ENCODE measurements at regions not wholly inside any gene's neighbourhood (a gene's known extent, or its start where the extent isn't known, plus 50 kb on each side); places are given as distances from the start of the nearest gene placed in this dataset.
"Not testable (repeated sequence)": the region's sequence is repeated elsewhere in the genome, so short reads cannot be mapped to it uniquely, and the experiment has no call there.

DNA sequence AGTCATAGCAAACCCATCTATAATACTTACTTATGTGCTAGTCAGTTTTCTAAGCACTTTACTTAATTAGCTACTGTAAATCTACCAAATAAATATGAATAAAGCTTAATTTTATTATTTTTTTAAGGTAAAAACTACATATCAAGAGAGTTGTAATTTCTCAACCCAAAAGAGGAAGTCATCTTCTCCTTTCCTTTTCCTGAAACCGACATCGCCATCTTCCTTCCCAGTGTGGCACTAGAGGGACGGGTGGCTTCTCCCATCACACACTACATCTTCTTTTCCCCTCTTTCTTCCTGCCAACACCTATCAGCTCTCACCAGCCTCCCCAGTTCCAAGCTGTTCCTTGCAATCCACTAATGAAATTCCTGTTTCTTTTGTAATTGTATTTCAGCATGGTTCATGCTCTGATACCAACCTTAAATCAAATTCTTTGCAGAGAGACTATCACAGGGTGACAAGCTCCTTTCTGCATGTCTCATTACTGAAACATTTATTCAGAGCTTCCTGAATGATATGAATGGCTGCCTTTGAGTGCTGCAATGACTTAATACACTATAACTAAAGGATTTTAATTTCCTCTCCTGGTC lies 251.6 kb upstream of the FAM78B start (continued):
- TF ChIP-seq, protein P1, sequence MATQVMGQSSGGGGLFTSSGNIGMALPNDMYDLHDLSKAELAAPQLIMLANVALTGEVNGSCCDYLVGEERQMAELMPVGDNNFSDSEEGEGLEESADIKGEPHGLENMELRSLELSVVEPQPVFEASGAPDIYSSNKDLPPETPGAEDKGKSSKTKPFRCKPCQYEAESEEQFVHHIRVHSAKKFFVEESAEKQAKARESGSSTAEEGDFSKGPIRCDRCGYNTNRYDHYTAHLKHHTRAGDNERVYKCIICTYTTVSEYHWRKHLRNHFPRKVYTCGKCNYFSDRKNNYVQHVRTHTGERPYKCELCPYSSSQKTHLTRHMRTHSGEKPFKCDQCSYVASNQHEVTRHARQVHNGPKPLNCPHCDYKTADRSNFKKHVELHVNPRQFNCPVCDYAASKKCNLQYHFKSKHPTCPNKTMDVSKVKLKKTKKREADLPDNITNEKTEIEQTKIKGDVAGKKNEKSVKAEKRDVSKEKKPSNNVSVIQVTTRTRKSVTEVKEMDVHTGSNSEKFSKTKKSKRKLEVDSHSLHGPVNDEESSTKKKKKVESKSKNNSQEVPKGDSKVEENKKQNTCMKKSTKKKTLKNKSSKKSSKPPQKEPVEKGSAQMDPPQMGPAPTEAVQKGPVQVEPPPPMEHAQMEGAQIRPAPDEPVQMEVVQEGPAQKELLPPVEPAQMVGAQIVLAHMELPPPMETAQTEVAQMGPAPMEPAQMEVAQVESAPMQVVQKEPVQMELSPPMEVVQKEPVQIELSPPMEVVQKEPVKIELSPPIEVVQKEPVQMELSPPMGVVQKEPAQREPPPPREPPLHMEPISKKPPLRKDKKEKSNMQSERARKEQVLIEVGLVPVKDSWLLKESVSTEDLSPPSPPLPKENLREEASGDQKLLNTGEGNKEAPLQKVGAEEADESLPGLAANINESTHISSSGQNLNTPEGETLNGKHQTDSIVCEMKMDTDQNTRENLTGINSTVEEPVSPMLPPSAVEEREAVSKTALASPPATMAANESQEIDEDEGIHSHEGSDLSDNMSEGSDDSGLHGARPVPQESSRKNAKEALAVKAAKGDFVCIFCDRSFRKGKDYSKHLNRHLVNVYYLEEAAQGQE (tag by site-specific recombination; IDR thresholded peaks at IDR 0.05), result no peak

DNA sequence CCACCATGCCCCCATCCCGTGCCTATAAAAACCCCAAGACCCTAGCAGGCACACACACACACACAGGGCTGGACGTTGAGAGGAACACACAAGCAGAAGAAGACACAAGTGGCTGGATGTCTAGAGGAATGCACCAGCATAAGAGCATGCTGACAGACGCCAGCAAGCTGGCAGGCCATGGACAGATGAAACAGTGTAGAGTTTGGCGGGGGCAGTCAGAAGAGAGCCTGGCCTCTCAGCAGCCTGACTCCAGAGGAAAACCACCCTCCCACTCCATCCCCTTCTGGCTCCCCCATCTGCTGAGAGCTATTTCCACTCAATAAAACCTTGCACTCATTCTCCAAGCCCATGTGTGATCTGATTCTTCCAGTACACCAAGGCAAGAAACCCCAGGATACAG lies 255.8 kb upstream of the FAM78B start:
- CTCF ChIA-PET, result interaction anchor here (0.8 kb wide), 1 partner anchor 494 kb away, joined by 3 read pairs; no protein-coding TSS in a partner anchor

GRCh38 chr1:166432655-166433054 lies 265.9 kb upstream of the FAM78B start:
- POLR2A ChIA-PET, result no interaction called here
- CTCF ChIA-PET, result interaction anchor here (0.6 to 2.8 kb wide), 10 partner anchors 8 to 856 kb away, joined by 3 to 15 read pairs (median 4); no protein-coding TSS in a partner anchor
- TF ChIP-seq ZNF350 (tag by site-specific recombination; IDR thresholded peaks at IDR 0.05) (no peak), BCL6B (tag by site-specific recombination; IDR thresholded peaks at IDR 0.05) (no peak), EGR2 (tag by site-specific recombination; IDR thresholded peaks at IDR 0.05; ENCODE audit: low read depth) (no peak), ZNF830 (tag by site-specific recombination; IDR thresholded peaks at IDR 0.05; ENCODE audit: low read depth) (no peak), ZNF211 (tag by site-specific recombination; IDR thresholded peaks at IDR 0.05; ENCODE audit: low read depth) (no peak), ZNF311 (tag by site-specific recombination; IDR thresholded peaks at IDR 0.05; ENCODE audit: borderline replicate concordance) (no peak), SP3 (tag by site-specific recombination; IDR thresholded peaks at IDR 0.05) (no peak), ZNF174 (tag by site-specific recombination; IDR thresholded peaks at IDR 0.05) (no peak), REPIN1 (tag by site-specific recombination; IDR thresholded peaks at IDR 0.05; ENCODE audit: low read depth) (no peak), ZNF223 (tag by site-specific recombination; IDR thresholded peaks at IDR 0.05) (no peak)

More for the DNA sequence above, 255.8 kb upstream of the FAM78B start:
- H3K36me3 ChIP-seq (ENCODE audit: control insufficient read depth in 2 of 2, insufficient read depth in 1 of 2, low read length in 2 of 2); H3K4me3 ChIP-seq (ENCODE audit: low read depth, low read length); H3K27ac ChIP-seq (ENCODE audit: extremely low read depth, low read depth, low read length); H3K9me3 ChIP-seq (ENCODE audit: control insufficient read depth, insufficient read depth, low read depth, low read length); H3K4me1 ChIP-seq (ENCODE audit: control insufficient read depth, insufficient read depth, low read length); POLR2A ChIA-PET: not testable (repeated sequence)

DNA sequence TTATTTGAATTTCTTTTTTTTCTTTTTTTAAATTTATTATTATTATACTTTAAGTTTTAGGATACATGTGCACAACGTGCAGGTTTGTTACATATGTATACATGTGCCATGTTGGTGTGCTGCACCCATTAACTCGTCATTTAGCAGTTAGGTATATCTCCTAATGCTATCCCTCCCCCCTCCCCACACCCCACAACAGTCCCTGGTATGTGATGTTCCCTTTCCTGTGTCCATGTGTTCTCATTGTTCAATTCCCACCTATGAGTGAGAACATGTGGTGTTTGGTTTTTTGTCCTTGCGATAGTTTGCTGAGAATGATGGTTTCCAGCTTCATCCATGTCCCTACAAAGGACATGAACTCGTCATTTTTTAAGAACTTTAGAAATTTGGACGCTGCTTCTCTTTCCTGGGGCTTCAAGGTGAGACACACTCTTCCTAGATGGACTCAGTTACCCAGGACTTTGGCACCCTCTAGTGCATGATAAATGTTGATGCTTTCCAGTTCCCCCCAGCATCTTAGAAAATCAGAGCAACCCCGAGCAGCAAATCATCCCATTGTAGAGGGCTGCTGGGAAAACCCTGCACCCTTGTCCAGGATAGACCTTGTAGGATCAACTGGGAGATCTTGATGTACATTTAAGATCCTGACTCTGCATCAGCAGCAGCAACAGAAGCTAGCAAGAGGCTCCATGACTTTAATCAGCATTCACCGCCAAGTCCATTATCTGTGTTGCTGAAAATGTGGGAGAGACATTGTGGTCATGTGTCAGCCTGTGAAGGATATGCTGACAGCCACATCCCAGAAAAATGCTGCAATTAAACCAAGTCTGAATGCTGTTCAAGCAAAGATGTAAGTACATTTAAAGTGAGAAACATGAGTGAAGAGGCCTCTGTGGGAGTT lies 266.9 kb upstream of the FAM78B start:
- TF ChIP-seq CTCF (tag by site-specific recombination; IDR thresholded peaks at IDR 0.05) (peak; percentile 8; the same call in 1 of the 2 replicates), ZNF654 (tag by site-specific recombination; IDR thresholded peaks at IDR 0.05; ENCODE audit: low read depth) (peak; percentile 40)
- H3K9me3 ChIP-seq (ENCODE audit: control insufficient read depth, insufficient read depth, low read depth, low read length); H3K4me3 ChIP-seq (ENCODE audit: low read depth, low read length); H3K36me3 ChIP-seq (ENCODE audit: control insufficient read depth in 2 of 2, insufficient read depth in 1 of 2, low read length in 2 of 2); H3K4me1 ChIP-seq (ENCODE audit: control insufficient read depth, insufficient read depth, low read length); H3K27ac ChIP-seq (ENCODE audit: extremely low read depth, low read depth, low read length); POLR2A ChIA-PET: not testable (repeated sequence)
- CTCF ChIA-PET, result interaction anchor here (0.6 to 2.8 kb wide), 14 partner anchors 10 to 857 kb away, joined by 3 to 15 read pairs (median 4); no protein-coding TSS in a partner anchor

More at GRCh38 chr1:166432655-166433054, 265.9 kb upstream of the FAM78B start:
- no peak overlapping the region for H3K27ac ChIP-seq (ENCODE audit: extremely low read depth, low read depth, low read length)
- H3K36me3 ChIP-seq (ENCODE audit: control insufficient read depth in 2 of 2, insufficient read depth in 1 of 2, low read length in 2 of 2), result no peaks in the 10 kb centered on the region
- H3K4me3 ChIP-seq (ENCODE audit: low read depth, low read length), result no peak overlapping the region
- no peaks in the 10 kb centered on the region for H3K9me3 ChIP-seq (ENCODE audit: control insufficient read depth, insufficient read depth, low read depth, low read length)
- no peaks in the 10 kb centered on the region for H3K4me1 ChIP-seq (ENCODE audit: control insufficient read depth, insufficient read depth, low read length)
